Gastrocnemius medialis (tissue), 4 donors: ENCODE measurements at regions not wholly inside any gene's neighbourhood (a gene's known extent, or its start where the extent isn't known, plus 50 kb on each side); places are given as distances from the start of the nearest gene placed in this dataset.

Source experiments
- CTCF ChIP-seq, 5 experiments: fragments of 450-650 bp in 3 of 5; fragments of 200-600 bp in 2 of 5; sonication (generic) in 2 of 5; IDR thresholded peaks in 4 of 5; conservative IDR thresholded peaks in 1 of 5; 1 replicate in 4 of 5; 2 replicates in 1 of 5; pipeline ENCODE4 v1.5.1; 2016 to 2019; ENCODE audit warnings: antibody characterized with exemption in 5 of 5, mild to moderate bottlenecking in 3 of 5, moderate library complexity in 3 of 5
- POLR2A ChIP-seq, 2 donors: fragments of 450-650 bp; IDR thresholded peaks; one replicate each; pipeline ENCODE4 v1.6.1; 2017; ENCODE audit warnings: antibody characterized with exemption in 2 of 2, mild to moderate bottlenecking in 2 of 2, moderate library complexity in 2 of 2

GRCh38 chr14:53473480-53473879 lies 320.4 kb upstream of the DDHD1 start:
- TF ChIP-seq CTCF (IDR thresholded peaks at IDR 0.05 in 4 of 5, conservative IDR thresholded peaks at IDR 0.05 in 1 of 5) (no peak), POLR2A (IDR thresholded peaks at IDR 0.05) (no peak)
